A673 (cell line): ENCODE measurements at regions not wholly inside any gene's neighbourhood (a gene's known extent, or its start where the extent isn't known, plus 50 kb on each side); places are given as distances from the start of the nearest gene placed in this dataset.

Experiments
- BruUV-seq: library from RNA; stranded (reverse); fragments of 400-500 nt; replicated peaks from 2 replicates; lab custom pipeline; 2021; lab: Mats Ljungman, UMichigan
- CTCF ChIA-PET: fragments of 300-600 bp; sonication (Branson Sonifier 250); formaldehyde crosslinking; loops from one replicate; lab custom pipeline; 2022; ENCODE audit warnings: antibody characterized with exemption; lab: Charles Lee
- POLR2A ChIA-PET: fragments of 300-600 bp; sonication (Branson Sonifier 250); formaldehyde crosslinking; loops from one replicate; lab custom pipeline; 2022; ENCODE audit warnings: antibody characterized with exemption; ENCODE audit not compliant: low non-redundant PET; lab: Charles Lee
- DNase-seq: peaks from one replicate; pipeline ENCODE4 v3.0.0-alpha.2; 2015; ENCODE audit warnings: low spot score
- H3K27ac ChIP-seq: fragments of 200-600 bp; sonication (generic); 2 replicates; pipeline ENCODE4 v1.5.1; 2016; ENCODE audit warnings: mixed run types, low read depth, mild to moderate bottlenecking, mixed read lengths, antibody characterized with exemption, low read length; ENCODE audit not compliant: poor library complexity, severe bottlenecking
- H3K27me3 ChIP-seq: fragments of 200-600 bp; sonication (generic); replicated peaks from 2 replicates; pipeline ENCODE4 v1.6.1; 2017; ENCODE audit warnings: mixed run types, low read depth, mild to moderate bottlenecking, mixed read lengths, antibody characterized with exemption, low read length; ENCODE audit not compliant: insufficient read depth, poor library complexity
- H3K36me3 ChIP-seq: fragments of 200-600 bp; sonication (generic); 2 replicates; pipeline ENCODE4 v1.6.1; 2016; ENCODE audit warnings: mixed run types, mild to moderate bottlenecking, mixed read lengths, antibody characterized with exemption, low read length; ENCODE audit not compliant: insufficient read depth, poor library complexity, severe bottlenecking
- H3K4me1 ChIP-seq: fragments of 200-600 bp; sonication (generic); 2 replicates; pipeline ENCODE4 v1.6.1; 2017; ENCODE audit warnings: mixed run types, mild to moderate bottlenecking, mixed read lengths, antibody characterized with exemption, low read length; ENCODE audit not compliant: insufficient read depth, poor library complexity, severe bottlenecking
- H3K4me3 ChIP-seq: fragments of 200-600 bp; sonication (generic); 2 replicates; pipeline ENCODE4 v1.5.1; 2016; ENCODE audit warnings: low read depth, mixed run types, mild to moderate bottlenecking, mixed read lengths, low read length; ENCODE audit not compliant: poor library complexity, severe bottlenecking
- H3K9me3 ChIP-seq: fragments of 200-600 bp; sonication (generic); 2 replicates; pipeline ENCODE4 v1.6.1; 2016; ENCODE audit warnings: mixed run types, low read depth, mild to moderate bottlenecking, mixed read lengths, antibody characterized with exemption, low read length; ENCODE audit not compliant: poor library complexity, severe bottlenecking
- EZH2 ChIP-seq: fragments of 200-600 bp; sonication (generic); IDR thresholded peaks from 2 replicates; pipeline ENCODE4 v1.6.1; 2017; ENCODE audit warnings: borderline replicate concordance, low read depth, mild to moderate bottlenecking, mixed read lengths, antibody characterized with exemption, low read length; ENCODE audit not compliant: poor library complexity, severe bottlenecking
- intact Hi-C: fragments of 100-400 bp; cut with micrococcal nuclease; formaldehyde crosslinking; loops from one replicate; pipeline ENCODE4 v1.10.0; 2022; ENCODE audit not compliant: unreplicated experiment
- TF ChIP-seq, protein P1 (sequence below): fragments of 300-800, 200-600 bp; sonication (generic); conservative IDR thresholded peaks from 2 replicates; pipeline ENCODE4 v1.5.1; 2017; ENCODE audit warnings: low read depth, mild to moderate bottlenecking, antibody characterized with exemption, low read length, moderate library complexity, mixed read lengths

DNA sequence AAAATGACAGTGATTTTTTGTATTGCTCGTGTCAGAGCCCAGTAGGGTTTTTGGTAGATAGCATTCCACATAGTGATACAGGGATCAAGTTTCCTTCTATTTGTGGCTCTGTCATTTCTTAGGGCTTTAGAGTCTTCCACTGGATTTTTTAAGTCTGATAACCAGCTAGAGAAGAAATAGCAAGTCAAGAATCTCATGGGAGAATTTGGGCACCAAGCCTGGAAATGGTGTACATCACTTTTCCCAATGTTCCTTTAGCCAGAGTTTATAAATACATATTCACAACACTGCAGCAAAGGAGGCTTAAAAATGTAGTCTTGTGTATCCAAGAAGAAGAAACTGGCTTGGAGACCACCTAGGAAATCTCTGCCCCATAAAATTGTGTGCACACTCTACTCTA lies 647.1 kb upstream of the KLF4 start:
- no peaks in the 10 kb centered on the region for H3K27me3 ChIP-seq
- POLR2A ChIA-PET: no interaction called here
- H3K36me3 ChIP-seq: no peaks in the 10 kb centered on the region
- intact Hi-C loops: no loop called here
- peaks cover 10% of the 10 kb centered on the region for H3K9me3 ChIP-seq
- H3K4me3 ChIP-seq: no peak overlapping the region
- no TSS peak for BruUV-seq
- no peak for TF ChIP-seq EZH2
- TF ChIP-seq, protein P1, sequence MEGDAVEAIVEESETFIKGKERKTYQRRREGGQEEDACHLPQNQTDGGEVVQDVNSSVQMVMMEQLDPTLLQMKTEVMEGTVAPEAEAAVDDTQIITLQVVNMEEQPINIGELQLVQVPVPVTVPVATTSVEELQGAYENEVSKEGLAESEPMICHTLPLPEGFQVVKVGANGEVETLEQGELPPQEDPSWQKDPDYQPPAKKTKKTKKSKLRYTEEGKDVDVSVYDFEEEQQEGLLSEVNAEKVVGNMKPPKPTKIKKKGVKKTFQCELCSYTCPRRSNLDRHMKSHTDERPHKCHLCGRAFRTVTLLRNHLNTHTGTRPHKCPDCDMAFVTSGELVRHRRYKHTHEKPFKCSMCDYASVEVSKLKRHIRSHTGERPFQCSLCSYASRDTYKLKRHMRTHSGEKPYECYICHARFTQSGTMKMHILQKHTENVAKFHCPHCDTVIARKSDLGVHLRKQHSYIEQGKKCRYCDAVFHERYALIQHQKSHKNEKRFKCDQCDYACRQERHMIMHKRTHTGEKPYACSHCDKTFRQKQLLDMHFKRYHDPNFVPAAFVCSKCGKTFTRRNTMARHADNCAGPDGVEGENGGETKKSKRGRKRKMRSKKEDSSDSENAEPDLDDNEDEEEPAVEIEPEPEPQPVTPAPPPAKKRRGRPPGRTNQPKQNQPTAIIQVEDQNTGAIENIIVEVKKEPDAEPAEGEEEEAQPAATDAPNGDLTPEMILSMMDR: no peak
- CTCF ChIA-PET: no interaction called here
- no peaks in the 10 kb centered on the region for H3K4me1 ChIP-seq
- no peak for DNase-seq
- H3K27ac ChIP-seq: no peak overlapping the region

GRCh38 chr9:108134486-108135128 lies 645.0 kb upstream of the KLF4 start:
- ChIA-PET CTCF (no interaction called here), POLR2A (no interaction called here)
- H3K4me1 ChIP-seq: no peaks in the 10 kb centered on the region
- BruUV-seq: no TSS peak
- H3K27ac ChIP-seq: no peak overlapping the region
- no peak for DNase-seq
- H3K36me3 ChIP-seq: no peaks in the 10 kb centered on the region
- intact Hi-C loops: no loop called here
- H3K4me3 ChIP-seq: no peak overlapping the region
- H3K9me3 ChIP-seq: peaks cover 6% of the 10 kb centered on the region
- no peaks in the 10 kb centered on the region for H3K27me3 ChIP-seq
- TF ChIP-seq EZH2: no peak
- TF ChIP-seq, protein P1: no peak

DNA sequence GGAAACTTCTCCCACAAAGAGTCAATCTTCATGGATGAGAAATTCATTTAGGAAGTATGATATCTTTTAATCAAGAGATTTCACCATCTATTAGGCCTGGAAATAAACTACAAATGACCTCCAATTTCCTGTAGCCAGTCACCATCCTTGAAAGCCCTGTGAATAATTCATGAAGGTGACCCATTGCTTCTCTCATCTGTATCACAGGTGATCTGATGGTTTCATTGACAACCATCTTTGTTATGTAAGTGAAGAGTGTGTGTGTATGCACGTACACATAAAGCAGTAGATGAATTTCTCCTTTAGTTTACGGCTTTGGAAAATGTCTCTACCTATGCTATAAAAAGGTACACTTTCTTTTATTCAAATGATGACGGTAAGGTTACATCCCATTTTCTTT lies 644.1 kb upstream of the KLF4 start:
- H3K27me3 ChIP-seq: no peaks in the 10 kb centered on the region
- ChIA-PET CTCF (no interaction called here), POLR2A (no interaction called here)
- DNase-seq: no peak
- H3K9me3 ChIP-seq: peaks cover 6% of the 10 kb centered on the region
- H3K36me3 ChIP-seq: no peaks in the 10 kb centered on the region
- no peaks in the 10 kb centered on the region for H3K4me1 ChIP-seq
- TF ChIP-seq, protein P1: no peak
- TF ChIP-seq EZH2: no peak
- no peak overlapping the region for H3K4me3 ChIP-seq
- H3K27ac ChIP-seq: no peak overlapping the region
- BruUV-seq: no TSS peak
- intact Hi-C loops: no loop called here
